AG09309 (cell line): ENCODE measurements at regions not wholly inside any gene's neighbourhood (a gene's known extent, or its start where the extent isn't known, plus 50 kb on each side); places are given as distances from the start of the nearest gene placed in this dataset.

Experiments used
- DNase-seq: peaks from one replicate; pipeline ENCODE4 v3.0.0-alpha.2; 2010; ENCODE audit warnings: low read depth
- H3K4me3 ChIP-seq: 2 replicates; pipeline ENCODE4 v1.5.1; 2011; ENCODE audit warnings: mild to moderate bottlenecking, low read depth, low read length, moderate library complexity; ENCODE audit not compliant: control insufficient read depth
- TF ChIP-seq, protein P1 (sequence below): IDR thresholded peaks from 2 replicates; pipeline ENCODE4 v1.5.1; 2011; ENCODE audit warnings: mild to moderate bottlenecking, low read depth, low read length, inconsistent platforms; ENCODE audit not compliant: insufficient read depth, control insufficient read depth; ENCODE audit errors: missing control alignments

- H3K4me3 ChIP-seq = no peak overlapping the region
- TF ChIP-seq, protein P1, sequence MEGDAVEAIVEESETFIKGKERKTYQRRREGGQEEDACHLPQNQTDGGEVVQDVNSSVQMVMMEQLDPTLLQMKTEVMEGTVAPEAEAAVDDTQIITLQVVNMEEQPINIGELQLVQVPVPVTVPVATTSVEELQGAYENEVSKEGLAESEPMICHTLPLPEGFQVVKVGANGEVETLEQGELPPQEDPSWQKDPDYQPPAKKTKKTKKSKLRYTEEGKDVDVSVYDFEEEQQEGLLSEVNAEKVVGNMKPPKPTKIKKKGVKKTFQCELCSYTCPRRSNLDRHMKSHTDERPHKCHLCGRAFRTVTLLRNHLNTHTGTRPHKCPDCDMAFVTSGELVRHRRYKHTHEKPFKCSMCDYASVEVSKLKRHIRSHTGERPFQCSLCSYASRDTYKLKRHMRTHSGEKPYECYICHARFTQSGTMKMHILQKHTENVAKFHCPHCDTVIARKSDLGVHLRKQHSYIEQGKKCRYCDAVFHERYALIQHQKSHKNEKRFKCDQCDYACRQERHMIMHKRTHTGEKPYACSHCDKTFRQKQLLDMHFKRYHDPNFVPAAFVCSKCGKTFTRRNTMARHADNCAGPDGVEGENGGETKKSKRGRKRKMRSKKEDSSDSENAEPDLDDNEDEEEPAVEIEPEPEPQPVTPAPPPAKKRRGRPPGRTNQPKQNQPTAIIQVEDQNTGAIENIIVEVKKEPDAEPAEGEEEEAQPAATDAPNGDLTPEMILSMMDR = no peak
- no peak for DNase-seq
These were observed 292.1 kb downstream of the BAMBI start for GRCh38 chr10:28969413-28969812.

DNA sequence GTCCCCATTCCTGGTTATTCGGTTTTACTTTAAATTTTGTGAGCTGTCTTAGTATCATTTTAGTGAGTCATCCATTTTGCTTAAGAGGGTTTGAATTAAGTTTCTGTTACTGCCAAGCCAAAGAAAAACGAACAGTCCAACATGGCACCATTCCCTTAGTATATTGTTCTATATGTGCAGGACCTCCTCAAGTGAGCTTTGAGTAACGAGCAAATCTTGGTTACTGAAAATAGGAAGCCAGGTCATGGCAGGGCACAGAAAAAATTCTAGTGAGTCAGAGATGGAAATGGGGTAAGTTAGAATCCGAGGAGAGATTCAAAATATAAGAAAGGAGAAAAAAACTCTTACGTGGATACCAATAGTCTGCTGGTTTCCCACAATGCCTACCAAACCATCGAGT, 292.9 kb downstream of the BAMBI start:
- TF ChIP-seq, protein P1 = no peak
- DNase-seq = no peak
- H3K4me3 ChIP-seq = no peak overlapping the region

GRCh38 chr10:28971255-28971654, 293.9 kb downstream of the BAMBI start:
- DNase-seq = no peak
- H3K4me3 ChIP-seq = no peak overlapping the region
- TF ChIP-seq, protein P1 = no peak

- H3K4me3 ChIP-seq = no peak overlapping the region
- TF ChIP-seq, protein P1 = no peak
- DNase-seq = no peak
These were observed 294.4 kb downstream of the BAMBI start for GRCh38 chr10:28971764-28972163.

DNA sequence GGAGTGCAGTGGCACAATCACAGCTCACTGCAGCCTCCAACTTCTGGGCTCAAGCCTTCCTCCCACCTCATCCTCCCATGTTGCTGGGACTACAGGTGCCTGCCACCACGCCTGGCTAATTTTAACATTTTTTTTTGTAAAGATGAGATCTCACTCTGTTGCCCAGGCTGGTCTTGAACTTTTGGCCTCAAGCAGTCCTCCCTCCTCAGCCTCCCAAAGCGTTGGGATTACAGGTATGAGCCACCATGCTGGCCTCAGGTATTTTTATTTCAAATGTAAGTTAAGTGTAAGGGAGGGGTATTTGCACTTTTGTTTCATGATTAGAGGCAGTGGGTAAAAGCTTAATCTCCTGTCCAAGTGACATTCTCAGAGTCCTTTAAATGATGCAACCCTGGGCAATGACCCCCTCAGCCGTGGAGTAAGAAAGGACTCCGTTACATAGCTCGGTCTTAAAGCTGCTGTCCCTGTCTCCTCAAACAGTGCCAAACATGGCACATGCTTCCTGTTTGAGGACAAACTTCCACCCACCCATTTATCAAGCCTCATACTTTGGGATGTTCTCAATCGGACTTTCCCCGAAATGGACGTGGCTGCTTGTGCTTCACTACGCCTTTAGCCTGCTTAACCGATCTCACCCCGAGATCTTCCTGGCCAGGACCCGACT, 296.1 kb downstream of the BAMBI start:
- TF ChIP-seq, protein P1 = no peak
- no peak overlapping the region for H3K4me3 ChIP-seq
- no peak for DNase-seq

DNA sequence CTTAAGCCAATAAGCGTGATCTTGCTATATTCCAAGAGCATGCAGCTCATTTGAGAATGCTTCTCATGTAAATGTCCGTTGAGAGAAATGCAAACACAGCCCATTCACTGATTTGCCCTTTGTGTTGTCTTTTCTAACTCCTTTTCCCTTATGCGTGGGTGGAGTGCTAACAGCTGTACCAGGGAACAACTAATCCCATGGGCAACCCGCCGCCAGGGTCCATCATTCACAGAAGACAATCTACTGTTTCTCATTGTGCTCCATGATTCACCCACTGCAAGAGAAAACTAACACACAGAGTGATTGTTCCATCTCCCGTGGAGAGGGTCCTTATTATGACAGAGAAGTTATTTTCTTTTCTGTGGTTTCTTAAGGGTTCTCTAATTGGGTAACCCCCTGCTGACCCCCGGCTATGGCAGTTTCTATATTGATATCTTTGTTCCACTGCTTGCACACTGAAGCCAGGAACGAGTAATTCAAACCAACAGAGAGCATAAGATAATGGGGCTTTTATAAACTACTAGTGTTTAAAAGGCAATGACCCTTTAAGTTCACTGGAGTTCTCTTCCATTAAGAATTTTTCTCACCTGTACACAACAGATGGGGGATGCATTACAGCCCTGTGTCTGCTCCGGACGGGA, 298.7 kb downstream of the BAMBI start:
- TF ChIP-seq, protein P1 = no peak
- no peak overlapping the region for H3K4me3 ChIP-seq
- DNase-seq = no peak
